ENCODE measurements at regions not wholly inside any gene's neighbourhood (a gene's known extent, or its start where the extent isn't known, plus 50 kb on each side); places are given as distances from the start of the nearest gene placed in this dataset.

- intact Hi-C loops (cut with DNase I): loop anchor here in 2 of 10 donors (5.0 to 10.0 kb wide), 2 partner anchors 42 to 210 kb away; no protein-coding TSS in a partner anchor
- Histone ChIP-seq H3K36me3 (no peaks in the 10 kb centered on the region), H3K27me3 (peaks cover 0 to 8% (median 0%) of the 10 kb centered on the region in 7 donors), H3K9me3 (no peaks in the 10 kb centered on the region), H3K4me1 (peaks cover 0 to 21% (median 0%) of the 10 kb centered on the region in 9 donors), H3K4me3 (no peak overlapping the region), H3K27ac (peak overlapping the region in 1 of 10 donors; percentile 41)
- TF ChIP-seq CTCF (IDR thresholded peaks at IDR 0.05): no peak
- 66 to 72% methylated on average over 14 of the region's 14 CpGs for WGBS, 2 donors
- no peak for DNase-seq
- peak in 3 of 8 donors; percentile 51 to 74 (median 58) for ATAC-seq
Measured at GRCh38 chr9:107874591-107875369, 385.2 kb upstream of the KLF4 start.

GRCh38 chr9:107874137-107874536 lies 384.6 kb upstream of the KLF4 start:
- DNase-seq (no peak), ATAC-seq (no peak)
- peaks cover 0 to 8% (median 0%) of the 10 kb centered on the region in 7 donors for H3K27me3 ChIP-seq
- no peak overlapping the region for H3K27ac ChIP-seq
- H3K4me1 ChIP-seq: peaks cover 0 to 21% (median 0%) of the 10 kb centered on the region in 9 donors
- 82 to 90% methylated on average over 3 of the region's 3 CpGs for WGBS, 2 donors
- intact Hi-C loops (cut with DNase I): loop anchor here in 1 of 10 donors (10.0 kb wide), 1 partner anchor 209 kb away; no protein-coding TSS in a partner anchor
- no peaks in the 10 kb centered on the region for H3K36me3 ChIP-seq
- no peak for TF ChIP-seq CTCF (IDR thresholded peaks at IDR 0.05)
- no peaks in the 10 kb centered on the region for H3K9me3 ChIP-seq
- H3K4me3 ChIP-seq: no peak overlapping the region

DNA sequence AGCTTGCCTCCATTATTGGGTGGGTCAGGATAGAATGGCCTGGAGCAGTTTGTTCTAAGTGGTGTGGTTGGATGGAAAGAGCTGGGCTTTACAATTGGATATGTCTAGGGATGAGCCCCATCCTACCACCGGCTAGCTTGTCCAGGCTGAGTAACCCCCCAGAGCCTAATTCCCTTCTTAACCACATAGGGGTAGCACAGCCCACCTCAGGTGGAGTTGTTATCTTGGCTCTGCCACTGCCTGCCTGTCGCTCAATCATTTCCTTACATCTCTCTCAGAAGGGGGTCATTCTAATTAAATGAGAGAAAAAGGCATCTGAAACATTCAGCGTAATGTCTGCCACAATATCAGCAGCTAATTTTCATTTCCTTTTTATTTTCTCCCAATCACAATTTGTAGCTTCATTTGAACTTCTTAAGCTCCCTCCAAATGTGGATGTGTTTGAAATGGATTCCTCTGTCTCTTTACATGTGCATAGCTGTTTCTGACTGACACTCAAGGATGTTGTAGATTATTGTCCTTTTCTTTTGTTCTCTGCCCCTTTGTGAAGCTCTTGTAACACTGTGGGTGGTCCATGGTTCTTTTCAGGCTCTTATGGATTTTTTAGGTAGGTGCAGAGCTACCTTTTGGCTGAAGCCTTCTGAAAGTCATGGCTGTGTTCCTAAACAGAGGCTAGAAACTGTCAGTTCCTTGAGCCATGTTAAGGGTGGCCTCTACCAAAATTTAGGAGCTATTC lies 383.1 kb upstream of the KLF4 start:
- no peak for TF ChIP-seq CTCF (IDR thresholded peaks at IDR 0.05)
- Histone ChIP-seq H3K36me3 (no peaks in the 10 kb centered on the region), H3K4me1 (peaks cover 0 to 35% (median 0%) of the 10 kb centered on the region in 9 donors), H3K9me3 (no peaks in the 10 kb centered on the region), H3K4me3 (no peak overlapping the region), H3K27ac (no peak overlapping the region), H3K27me3 (peaks cover 0 to 8% (median 0%) of the 10 kb centered on the region in 7 donors)
- ATAC-seq (no peak), DNase-seq (no peak)
- 67 to 86% methylated on average over 3 of the region's 3 CpGs for WGBS, 2 donors
- intact Hi-C loops (cut with DNase I): loop anchor here in 1 of 10 donors (10.0 kb wide), 1 partner anchor 208 kb away; no protein-coding TSS in a partner anchor

- ATAC-seq (no peak), DNase-seq (no peak)
- Histone ChIP-seq H3K9me3 (no peaks in the 10 kb centered on the region), H3K4me3 (no peak overlapping the region), H3K27ac (no peak overlapping the region), H3K4me1 (peaks cover 0 to 47% (median 0%) of the 10 kb centered on the region in 9 donors), H3K36me3 (no peaks in the 10 kb centered on the region), H3K27me3 (peaks cover 0 to 4% (median 0%) of the 10 kb centered on the region in 7 donors)
- WGBS, 2 donors: 93 to 97% methylated on average over 3 of the region's 3 CpGs
- no peak for TF ChIP-seq CTCF (IDR thresholded peaks at IDR 0.05)
- intact Hi-C loops (cut with DNase I): loop anchor here in 1 of 10 donors (10.0 kb wide), 1 partner anchor 206 kb away; no protein-coding TSS in a partner anchor
Measured at GRCh38 chr9:107870927-107871680, 381.5 kb upstream of the KLF4 start.

Data from heart right ventricle (tissue), 16 donors.